Testis (tissue), 2 donors: ENCODE measurements at regions not wholly inside any gene's neighbourhood (a gene's known extent, or its start where the extent isn't known, plus 50 kb on each side); places are given as distances from the start of the nearest gene placed in this dataset.
"Not testable (repeated sequence)": the region's sequence is repeated elsewhere in the genome, so short reads cannot be mapped to it uniquely, and the experiment has no call there.

Source experiments
- DNase-seq: peaks from one replicate; pipeline ENCODE4 v3.0.0-alpha.2; 2019
- H3K27ac ChIP-seq, 2 donors: fragments of 200-600 bp; sonication (generic); one replicate each; pipeline ENCODE4 v1.5.1; 2019
- H3K27me3 ChIP-seq: fragments of 200-600 bp; sonication (generic); one replicate; pipeline ENCODE4 v1.5.1; 2019
- H3K36me3 ChIP-seq: fragments of 200-600 bp; sonication (generic); one replicate; pipeline ENCODE4 v1.5.1; 2017; ENCODE audit warnings: low read depth; ENCODE audit errors: missing control alignments
- H3K4me1 ChIP-seq: fragments of 200-600 bp; sonication (generic); one replicate; pipeline ENCODE4 v1.5.1; 2019
- H3K4me3 ChIP-seq, 2 donors: fragments of 200-600 bp; sonication (generic); one replicate each; pipeline ENCODE4 v1.5.1; 2017 to 2019
- H3K9me3 ChIP-seq: fragments of 200-600 bp; sonication (generic); one replicate; pipeline ENCODE4 v1.5.1; 2017
- CTCF ChIP-seq, 3 experiments: fragments of 450-650 bp in 2 of 3; fragments of 200-600 bp in 1 of 3; sonication (generic) in 1 of 3; IDR thresholded peaks; one replicate each; pipeline ENCODE4 v1.5.1; 2016 to 2019; ENCODE audit warnings: antibody characterized with exemption in 3 of 3, mild to moderate bottlenecking in 2 of 3, moderate library complexity in 1 of 3
- POLR2A ChIP-seq: fragments of 450-650 bp; IDR thresholded peaks from one replicate; pipeline ENCODE4 v1.6.1; 2017; ENCODE audit warnings: antibody characterized with exemption, mild to moderate bottlenecking, moderate library complexity
- WGBS, 2 donors: methylation state at CpG; one replicate each; pipeline ENCODE4 v1.1.5; 2018; 5-methylcytosine and 5-hydroxymethylcytosine counted together
- intact Hi-C: fragments of 100-400 bp; cut with DNase I; formaldehyde crosslinking; loops from one replicate; pipeline ENCODE4 v1.15.1; 2023; ENCODE audit warnings: low total_unique reads

- no peaks in the 10 kb centered on the region for H3K27me3 ChIP-seq
- WGBS, 2 donors: 91 to 92% methylated on average over 1 of the region's 1 CpG
- no peak overlapping the region for H3K4me3 ChIP-seq
- DNase-seq: no peak
- H3K36me3 ChIP-seq: no peaks in the 10 kb centered on the region
- intact Hi-C loops: no loop called here
- no peaks in the 10 kb centered on the region for H3K4me1 ChIP-seq
- no peaks in the 10 kb centered on the region for H3K9me3 ChIP-seq
- H3K27ac ChIP-seq: no peak overlapping the region
- TF ChIP-seq POLR2A (no peak), CTCF (IDR thresholded peaks at IDR 0.05) (peak in 1 of 3 experiments; percentile 37)
These were observed 182.9 kb downstream of the COX18 start for GRCh38 chr4:72886602-72887001.

- H3K27ac ChIP-seq, H3K36me3 ChIP-seq, intact Hi-C loops, DNase-seq, H3K4me3 ChIP-seq, H3K4me1 ChIP-seq, H3K9me3 ChIP-seq, H3K27me3 ChIP-seq: not testable (repeated sequence)
- 91 to 96% methylated on average over 7 of the region's 7 CpGs for WGBS, 2 donors
These were observed 185.3 kb downstream of the COX18 start for GRCh38 chr4:72884225-72884624.

- TF ChIP-seq POLR2A (no peak), CTCF (IDR thresholded peaks at IDR 0.05) (no peak)
- H3K4me1 ChIP-seq: no peaks in the 10 kb centered on the region
- H3K27me3 ChIP-seq: no peaks in the 10 kb centered on the region
- intact Hi-C loops: no loop called here
- H3K4me3 ChIP-seq: no peak overlapping the region
- 81 to 84% methylated on average over 7 to 11 of the region's 17 CpGs for WGBS, 2 donors
- no peak for DNase-seq
- no peaks in the 10 kb centered on the region for H3K36me3 ChIP-seq
- H3K9me3 ChIP-seq: no peaks in the 10 kb centered on the region
- H3K27ac ChIP-seq: no peak overlapping the region
These were observed 192.6 kb downstream of the COX18 start for GRCh38 chr4:72876946-72877345.

- no peak for TF ChIP-seq CTCF (IDR thresholded peaks at IDR 0.05)
- TF ChIP-seq POLR2A: no peak
- WGBS, 2 donors: 41 to 50% methylated on average over 5 of the region's 5 CpGs
- Histone ChIP-seq H3K9me3 (no peaks in the 10 kb centered on the region), H3K27me3 (no peaks in the 10 kb centered on the region), H3K36me3 (no peaks in the 10 kb centered on the region), H3K4me1 (no peaks in the 10 kb centered on the region), H3K27ac (no peak overlapping the region), H3K4me3 (no peak overlapping the region)
- intact Hi-C loops: no loop called here
- no peak for DNase-seq
These were observed 194.0 kb downstream of the COX18 start for GRCh38 chr4:72875545-72875944.

- DNase-seq: no peak
- no peak overlapping the region for H3K4me3 ChIP-seq
- H3K27me3 ChIP-seq: no peaks in the 10 kb centered on the region
- intact Hi-C loops: no loop called here
- H3K36me3 ChIP-seq: no peaks in the 10 kb centered on the region
- no peaks in the 10 kb centered on the region for H3K4me1 ChIP-seq
- no peak overlapping the region for H3K27ac ChIP-seq
- 4 to 8% methylated on average over 1 of the region's 1 CpG for WGBS, 2 donors
- H3K9me3 ChIP-seq: no peaks in the 10 kb centered on the region
- TF ChIP-seq CTCF (IDR thresholded peaks at IDR 0.05) (no peak), POLR2A (no peak)
These were observed 194.4 kb downstream of the COX18 start for GRCh38 chr4:72875138-72875537.
